Stimulated activated CD4-positive, alpha-beta T cell treated with anti-CD3 and anti-CD28 coated beads, Interleukin-12 subunit alpha, Interleukin-12 subunit beta, amount 100 ng/mL, for 48 hours (primary cell): ENCODE measurements at regions not wholly inside any gene's neighbourhood (a gene's known extent, or its start where the extent isn't known, plus 50 kb on each side); places are given as distances from the start of the nearest gene placed in this dataset.

Experiments used
- DNase-seq, 3 donors: peaks; one replicate each; pipeline ENCODE4 v3.0.0-alpha.2; 2020; ENCODE audit warnings: low read depth in 2 of 3, low spot score in 1 of 3

- DNase-seq = no peak
These were observed 53.1 kb upstream of the THY1 start for GRCh38 chr11:119476038-119476437.

- DNase-seq = peak; percentile 38 to 63 (median 40)
These were observed 52.0 kb upstream of the THY1 start for GRCh38 chr11:119474682-119475596.

GRCh38 chr11:119473901-119474681, 51.1 kb upstream of the THY1 start:
- no peak for DNase-seq

- no peak for DNase-seq
These were observed 50.3 kb upstream of the THY1 start for GRCh38 chr11:119473226-119473625.

- DNase-seq = no peak
These were observed 49.9 kb upstream of the THY1 start for GRCh38 chr11:119472856-119473222.
